Fibroblast of lung (primary cell): ENCODE measurements at regions not wholly inside any gene's neighbourhood (a gene's known extent, or its start where the extent isn't known, plus 50 kb on each side); places are given as distances from the start of the nearest gene placed in this dataset.

Experiments used
- EZH2 ChIP-seq: IDR thresholded peaks from 2 replicates; pipeline ENCODE4 v1.5.1; 2012; ENCODE audit warnings: low read length, control low read depth, mild to moderate bottlenecking; ENCODE audit errors: missing control alignments
- TF ChIP-seq, protein P1 (sequence below), 2 donors: IDR thresholded peaks in 1 of 2; conservative IDR thresholded peaks in 1 of 2; 1 replicate in 1 of 2; 2 replicates in 1 of 2; pipeline ENCODE4 v1.5.1; 2011 to 2012; ENCODE audit warnings: low read length in 2 of 2, control low read depth in 1 of 2, inconsistent platforms in 1 of 2, low read depth in 1 of 2, mild to moderate bottlenecking in 1 of 2

DNA sequence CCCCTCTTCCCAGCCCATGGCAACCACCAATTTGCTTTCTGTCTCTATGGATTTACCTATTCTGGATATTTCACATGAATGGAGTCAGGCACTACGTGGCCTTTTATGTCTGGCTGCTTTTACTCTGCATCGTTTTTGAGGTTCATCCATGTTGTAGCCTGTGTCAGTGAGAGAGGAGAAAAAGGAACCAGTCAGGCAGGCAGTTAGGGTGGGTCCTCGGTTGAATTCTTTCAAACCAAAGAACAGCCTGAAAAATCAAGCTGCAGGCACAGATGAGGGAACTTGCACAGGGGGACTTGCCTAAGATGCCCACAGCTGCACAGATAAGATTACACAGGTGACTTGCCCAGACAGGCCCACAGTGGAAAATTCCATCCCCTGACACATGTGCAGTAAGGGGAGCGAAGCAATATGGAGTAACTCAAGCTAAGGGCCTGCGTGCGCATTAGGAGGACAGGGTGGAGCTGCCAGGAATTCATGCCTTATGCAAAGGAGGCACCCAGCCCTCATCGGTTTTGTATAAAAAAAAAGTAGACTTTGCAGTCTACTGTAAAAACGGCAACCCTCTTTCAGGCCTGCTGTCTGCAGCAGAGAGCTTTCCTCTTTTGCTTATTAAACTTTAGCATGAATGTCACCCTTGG is 152.4 kb upstream of the RFLNA start:
- TF ChIP-seq, protein P1, sequence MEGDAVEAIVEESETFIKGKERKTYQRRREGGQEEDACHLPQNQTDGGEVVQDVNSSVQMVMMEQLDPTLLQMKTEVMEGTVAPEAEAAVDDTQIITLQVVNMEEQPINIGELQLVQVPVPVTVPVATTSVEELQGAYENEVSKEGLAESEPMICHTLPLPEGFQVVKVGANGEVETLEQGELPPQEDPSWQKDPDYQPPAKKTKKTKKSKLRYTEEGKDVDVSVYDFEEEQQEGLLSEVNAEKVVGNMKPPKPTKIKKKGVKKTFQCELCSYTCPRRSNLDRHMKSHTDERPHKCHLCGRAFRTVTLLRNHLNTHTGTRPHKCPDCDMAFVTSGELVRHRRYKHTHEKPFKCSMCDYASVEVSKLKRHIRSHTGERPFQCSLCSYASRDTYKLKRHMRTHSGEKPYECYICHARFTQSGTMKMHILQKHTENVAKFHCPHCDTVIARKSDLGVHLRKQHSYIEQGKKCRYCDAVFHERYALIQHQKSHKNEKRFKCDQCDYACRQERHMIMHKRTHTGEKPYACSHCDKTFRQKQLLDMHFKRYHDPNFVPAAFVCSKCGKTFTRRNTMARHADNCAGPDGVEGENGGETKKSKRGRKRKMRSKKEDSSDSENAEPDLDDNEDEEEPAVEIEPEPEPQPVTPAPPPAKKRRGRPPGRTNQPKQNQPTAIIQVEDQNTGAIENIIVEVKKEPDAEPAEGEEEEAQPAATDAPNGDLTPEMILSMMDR (conservative IDR thresholded peaks at IDR 0.05 in 1 of 2, IDR thresholded peaks at IDR 0.05 in 1 of 2; ENCODE audit: low read depth in 1 of 2, low read length in 2 of 2) = no peak
- TF ChIP-seq EZH2 = no peak
